ENCODE measurements at regions not wholly inside any gene's neighbourhood (a gene's known extent, or its start where the extent isn't known, plus 50 kb on each side); places are given as distances from the start of the nearest gene placed in this dataset.

- ChIA-PET RAD21 (ENCODE audit: low non-redundant PET in 1 of 2, low total read pairs in 2 of 2, uncharacterized antibody in 2 of 2, unreplicated experiment in 2 of 2) (no interaction called here), POLR2A (no interaction called here), CTCF (no interaction called here)
- DNase-seq (ENCODE audit: low read depth, low spot score) (no peak), ATAC-seq (no peak)
- Histone ChIP-seq H3K27ac (ENCODE audit: low read depth, low read length) (no peak overlapping the region), H3K79me2 (ENCODE audit: insufficient read depth, low read length) (no peaks in the 10 kb centered on the region), H3K27me3 (ENCODE audit: insufficient read depth, low read length) (no peaks in the 10 kb centered on the region), H2AFZ (ENCODE audit: low read depth, low read length, poor library complexity, severe bottlenecking) (no peak overlapping the region), H3K4me1 (ENCODE audit: control insufficient read depth in 1 of 2, insufficient read depth in 2 of 2, low read length in 2 of 2) (no peaks in the 10 kb centered on the region; a peak in 2 of 4 replicates), H3K36me3 (ENCODE audit: control insufficient read depth in 1 of 2, insufficient read depth in 2 of 2, low read length in 2 of 2) (no peaks in the 10 kb centered on the region), H3K9me2 (ENCODE audit: insufficient read depth) (no peaks in the 10 kb centered on the region), H3K9me3 (ENCODE audit: control insufficient read depth in 1 of 2, insufficient read depth in 1 of 2, low read depth in 1 of 2, low read length in 2 of 2) (no peaks in the 10 kb centered on the region), H3K4me2 (ENCODE audit: low read length) (no peak overlapping the region), H4K20me1 (ENCODE audit: insufficient read depth) (no peaks in the 10 kb centered on the region), H3K4me3 (replicated peaks in 1 of 2; ENCODE audit: low read depth in 1 of 2, low read length in 2 of 2) (no peak overlapping the region), H3K9ac (ENCODE audit: low read length) (no peak overlapping the region)
- TF ChIP-seq MAX (IDR thresholded peaks at IDR 0.05) (no peak), YY1 (IDR thresholded peaks at IDR 0.05; ENCODE audit: extremely low read depth, insufficient replicate concordance, low read depth, low read length) (no peak)
- no TSS peak for BruUV-seq (replicated peaks)
- intact Hi-C loops (cut with micrococcal nuclease), result no loop called here
These were observed 148.2 kb upstream of the KLF4 start for GRCh38 chr9:107637421-107638420.

- Histone ChIP-seq H2AFZ (ENCODE audit: low read depth, low read length, poor library complexity, severe bottlenecking) (no peak overlapping the region), H3K27me3 (ENCODE audit: insufficient read depth, low read length) (no peaks in the 10 kb centered on the region), H3K9me3 (ENCODE audit: control insufficient read depth in 1 of 2, insufficient read depth in 1 of 2, low read depth in 1 of 2, low read length in 2 of 2) (no peaks in the 10 kb centered on the region), H3K4me3 (replicated peaks in 1 of 2; ENCODE audit: low read depth in 1 of 2, low read length in 2 of 2) (no peak overlapping the region), H3K36me3 (ENCODE audit: control insufficient read depth in 1 of 2, insufficient read depth in 2 of 2, low read length in 2 of 2) (no peaks in the 10 kb centered on the region), H3K79me2 (ENCODE audit: insufficient read depth, low read length) (no peaks in the 10 kb centered on the region), H3K4me2 (ENCODE audit: low read length) (no peak overlapping the region), H3K9ac (ENCODE audit: low read length) (no peak overlapping the region), H3K9me2 (ENCODE audit: insufficient read depth) (no peaks in the 10 kb centered on the region), H4K20me1 (ENCODE audit: insufficient read depth) (no peaks in the 10 kb centered on the region), H3K27ac (ENCODE audit: low read depth, low read length) (no peak overlapping the region), H3K4me1 (ENCODE audit: control insufficient read depth in 1 of 2, insufficient read depth in 2 of 2, low read length in 2 of 2) (no peaks in the 10 kb centered on the region; a peak in 2 of 4 replicates)
- intact Hi-C loops (cut with micrococcal nuclease), result no loop called here
- no peak for ATAC-seq
- ChIA-PET RAD21 (ENCODE audit: low non-redundant PET in 1 of 2, low total read pairs in 2 of 2, uncharacterized antibody in 2 of 2, unreplicated experiment in 2 of 2) (no interaction called here), CTCF (no interaction called here), POLR2A (no interaction called here)
- DNase-seq (ENCODE audit: low read depth, low spot score), result no peak
- BruUV-seq (replicated peaks), result no TSS peak
- no peak for TF ChIP-seq YY1 (IDR thresholded peaks at IDR 0.05; ENCODE audit: extremely low read depth, insufficient replicate concordance, low read depth, low read length)
- no peak for TF ChIP-seq ZFX (IDR thresholded peaks at IDR 0.05)
- no peak for TF ChIP-seq REST (IDR thresholded peaks at IDR 0.05; ENCODE audit: low read depth)
- no peak for TF ChIP-seq POLR2AphosphoS5 (IDR thresholded peaks at IDR 0.05; ENCODE audit: low read depth, low read length)
- TF ChIP-seq EGR1 (IDR thresholded peaks at IDR 0.05; ENCODE audit: low read depth), result no peak
- TF ChIP-seq CBX3 (IDR thresholded peaks at IDR 0.05; ENCODE audit: low read depth), result no peak
- TF ChIP-seq EZH2 (IDR thresholded peaks at IDR 0.05), result no peak
- TF ChIP-seq MAX (IDR thresholded peaks at IDR 0.05), result no peak
- TF ChIP-seq FOSL1 (IDR thresholded peaks at IDR 0.05; ENCODE audit: low read depth), result no peak
- TF ChIP-seq ELF1 (IDR thresholded peaks at IDR 0.05; ENCODE audit: borderline replicate concordance, low read depth), result no peak
- TF ChIP-seq SRF (IDR thresholded peaks at IDR 0.05; ENCODE audit: low read depth), result no peak
- TF ChIP-seq JUND (IDR thresholded peaks at IDR 0.05), result no peak
- TF ChIP-seq ATF3 (IDR thresholded peaks at IDR 0.05), result no peak
These were observed 147.2 kb upstream of the KLF4 start for GRCh38 chr9:107636571-107637381.

Data from HCT116 (cell line).